AG10803 (cell line): ENCODE measurements at regions not wholly inside any gene's neighbourhood (a gene's known extent, or its start where the extent isn't known, plus 50 kb on each side); places are given as distances from the start of the nearest gene placed in this dataset.

Experiments
- DNase-seq: peaks from one replicate; pipeline ENCODE4 v3.0.0; 2010; ENCODE audit warnings: low read depth
- H3K4me3 ChIP-seq: 2 replicates; pipeline ENCODE4 v1.5.1; 2011; ENCODE audit warnings: mild to moderate bottlenecking, low read length, control low read depth
- TF ChIP-seq, protein P1 (sequence below): conservative IDR thresholded peaks from 2 replicates; pipeline ENCODE4 v1.5.1; 2011; ENCODE audit warnings: mild to moderate bottlenecking, low read length, control low read depth, inconsistent platforms

GRCh38 chr11:121761186-121761585 is 308.4 kb upstream of the SORL1-AS1 start:
- H3K4me3 ChIP-seq: no peak overlapping the region
- DNase-seq: no peak
- TF ChIP-seq, protein P1, sequence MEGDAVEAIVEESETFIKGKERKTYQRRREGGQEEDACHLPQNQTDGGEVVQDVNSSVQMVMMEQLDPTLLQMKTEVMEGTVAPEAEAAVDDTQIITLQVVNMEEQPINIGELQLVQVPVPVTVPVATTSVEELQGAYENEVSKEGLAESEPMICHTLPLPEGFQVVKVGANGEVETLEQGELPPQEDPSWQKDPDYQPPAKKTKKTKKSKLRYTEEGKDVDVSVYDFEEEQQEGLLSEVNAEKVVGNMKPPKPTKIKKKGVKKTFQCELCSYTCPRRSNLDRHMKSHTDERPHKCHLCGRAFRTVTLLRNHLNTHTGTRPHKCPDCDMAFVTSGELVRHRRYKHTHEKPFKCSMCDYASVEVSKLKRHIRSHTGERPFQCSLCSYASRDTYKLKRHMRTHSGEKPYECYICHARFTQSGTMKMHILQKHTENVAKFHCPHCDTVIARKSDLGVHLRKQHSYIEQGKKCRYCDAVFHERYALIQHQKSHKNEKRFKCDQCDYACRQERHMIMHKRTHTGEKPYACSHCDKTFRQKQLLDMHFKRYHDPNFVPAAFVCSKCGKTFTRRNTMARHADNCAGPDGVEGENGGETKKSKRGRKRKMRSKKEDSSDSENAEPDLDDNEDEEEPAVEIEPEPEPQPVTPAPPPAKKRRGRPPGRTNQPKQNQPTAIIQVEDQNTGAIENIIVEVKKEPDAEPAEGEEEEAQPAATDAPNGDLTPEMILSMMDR: no peak

DNA sequence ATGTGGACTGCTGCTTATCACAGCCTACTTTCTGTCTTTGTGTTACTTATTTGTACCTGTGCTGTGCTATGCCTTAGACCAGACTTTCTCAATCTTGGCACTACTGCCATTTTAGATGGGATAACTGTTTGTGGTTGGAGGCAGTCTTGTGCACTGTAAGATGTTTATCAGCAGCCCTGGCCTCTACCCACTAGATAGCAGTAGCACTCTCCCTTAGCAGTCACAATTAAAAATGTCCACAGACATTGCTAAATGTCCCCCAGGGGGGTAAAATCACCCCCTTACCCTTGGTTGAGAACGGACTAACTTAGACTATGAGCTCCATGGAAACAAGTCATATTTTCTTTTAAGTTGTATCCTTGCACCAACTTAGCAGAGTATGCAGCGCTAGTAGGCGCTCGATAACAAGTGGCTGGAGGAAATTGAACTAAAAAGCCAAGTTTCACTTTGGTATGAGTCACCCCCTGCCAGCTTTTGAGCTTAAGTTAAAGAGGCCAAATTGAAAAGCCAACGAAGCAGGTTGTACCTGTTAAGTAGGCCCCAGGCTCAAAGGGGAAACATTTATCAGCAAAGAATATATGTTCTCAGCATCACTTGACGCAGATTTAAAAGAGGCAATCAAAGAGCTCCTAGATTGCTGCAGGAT is 304.8 kb upstream of the SORL1-AS1 start:
- TF ChIP-seq, protein P1: no peak
- no peak overlapping the region for H3K4me3 ChIP-seq
- DNase-seq: peak; percentile 8

GRCh38 chr11:121755906-121756305 is 303.1 kb upstream of the SORL1-AS1 start:
- DNase-seq: no peak
- H3K4me3 ChIP-seq: no peak overlapping the region
- TF ChIP-seq, protein P1: no peak

DNA sequence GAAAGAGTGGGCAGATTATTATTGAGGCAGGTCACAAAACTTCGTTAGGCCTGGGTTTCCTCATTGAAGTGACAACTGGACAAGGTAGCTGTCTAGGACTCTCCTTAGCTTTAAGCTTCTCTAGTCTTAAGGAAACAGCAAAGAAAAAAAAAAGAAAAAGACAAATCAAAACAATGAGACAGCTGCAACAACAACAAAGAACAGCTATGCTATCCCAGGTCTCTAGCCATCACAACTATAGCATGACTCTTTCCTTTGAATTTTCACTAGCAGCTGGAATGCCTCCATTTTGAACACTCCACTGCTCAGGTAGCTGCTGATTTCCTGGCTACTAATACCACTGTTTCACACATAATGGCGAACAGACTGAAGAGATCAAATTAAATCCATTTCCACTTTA is 302.4 kb upstream of the SORL1-AS1 start:
- no peak for DNase-seq
- H3K4me3 ChIP-seq: no peak overlapping the region
- TF ChIP-seq, protein P1: no peak

GRCh38 chr11:121754598-121754997 is 301.8 kb upstream of the SORL1-AS1 start:
- no peak overlapping the region for H3K4me3 ChIP-seq
- TF ChIP-seq, protein P1: no peak
- DNase-seq: peak; percentile 36

- TF ChIP-seq, protein P1: no peak
- peak; percentile 43 for DNase-seq
- no peak overlapping the region for H3K4me3 ChIP-seq
Observed at GRCh38 chr11:121749691-121750090, 296.9 kb upstream of the SORL1-AS1 start.

GRCh38 chr11:121748068-121748467 is 295.3 kb upstream of the SORL1-AS1 start:
- H3K4me3 ChIP-seq: no peak overlapping the region
- DNase-seq: no peak
- TF ChIP-seq, protein P1: no peak
